ENCODE measurements at regions not wholly inside any gene's neighbourhood (a gene's known extent, or its start where the extent isn't known, plus 50 kb on each side); places are given as distances from the start of the nearest gene placed in this dataset.

DNA sequence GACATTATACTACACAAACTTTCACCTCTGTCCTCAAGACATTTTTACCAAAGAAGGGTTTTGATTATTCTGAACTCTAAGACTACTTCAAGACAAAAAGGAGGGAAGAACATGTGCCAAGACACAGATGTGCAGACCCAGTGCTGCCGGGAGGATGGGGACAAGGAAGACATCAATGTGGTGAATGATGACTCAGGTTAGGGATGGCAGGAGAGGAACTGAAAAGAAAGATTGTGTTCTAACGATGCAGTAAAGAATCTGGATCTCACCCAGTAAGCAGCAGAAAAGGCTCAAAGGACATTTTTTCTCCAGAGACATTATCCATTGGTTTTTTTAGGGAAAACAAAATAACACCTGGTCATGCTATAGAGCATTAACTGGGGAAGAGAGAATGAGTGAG is 449.9 kb upstream of the NR2F2 start:
- TF ChIP-seq, protein P1, sequence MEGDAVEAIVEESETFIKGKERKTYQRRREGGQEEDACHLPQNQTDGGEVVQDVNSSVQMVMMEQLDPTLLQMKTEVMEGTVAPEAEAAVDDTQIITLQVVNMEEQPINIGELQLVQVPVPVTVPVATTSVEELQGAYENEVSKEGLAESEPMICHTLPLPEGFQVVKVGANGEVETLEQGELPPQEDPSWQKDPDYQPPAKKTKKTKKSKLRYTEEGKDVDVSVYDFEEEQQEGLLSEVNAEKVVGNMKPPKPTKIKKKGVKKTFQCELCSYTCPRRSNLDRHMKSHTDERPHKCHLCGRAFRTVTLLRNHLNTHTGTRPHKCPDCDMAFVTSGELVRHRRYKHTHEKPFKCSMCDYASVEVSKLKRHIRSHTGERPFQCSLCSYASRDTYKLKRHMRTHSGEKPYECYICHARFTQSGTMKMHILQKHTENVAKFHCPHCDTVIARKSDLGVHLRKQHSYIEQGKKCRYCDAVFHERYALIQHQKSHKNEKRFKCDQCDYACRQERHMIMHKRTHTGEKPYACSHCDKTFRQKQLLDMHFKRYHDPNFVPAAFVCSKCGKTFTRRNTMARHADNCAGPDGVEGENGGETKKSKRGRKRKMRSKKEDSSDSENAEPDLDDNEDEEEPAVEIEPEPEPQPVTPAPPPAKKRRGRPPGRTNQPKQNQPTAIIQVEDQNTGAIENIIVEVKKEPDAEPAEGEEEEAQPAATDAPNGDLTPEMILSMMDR (conservative IDR thresholded peaks at IDR 0.05; ENCODE audit: low read depth, low read length) = no peak
- DNase-seq (ENCODE audit: low read depth) = no peak
- no peak overlapping the region for H3K4me3 ChIP-seq (ENCODE audit: low read length)

DNA sequence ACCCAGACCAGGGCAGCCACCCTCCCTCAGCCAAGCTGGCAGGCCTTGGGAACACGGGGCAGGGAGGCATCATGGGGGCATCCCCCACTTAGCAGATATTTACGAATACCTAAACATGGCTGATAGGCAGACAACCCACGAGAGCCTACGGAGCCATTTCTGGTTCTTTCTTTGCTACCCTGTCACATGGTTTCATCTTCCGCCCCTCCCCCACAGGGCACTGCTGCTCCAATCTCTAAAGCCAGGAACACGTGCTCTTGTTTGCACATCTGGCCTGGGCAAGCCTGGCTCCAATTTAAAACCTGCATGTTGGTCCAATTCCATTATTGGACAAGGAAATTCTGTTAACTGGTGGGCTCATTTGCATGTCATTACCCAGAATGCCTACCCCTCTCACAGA is 447.4 kb upstream of the NR2F2 start:
- H3K4me3 ChIP-seq (ENCODE audit: low read length) = no peak overlapping the region
- TF ChIP-seq, protein P1 (conservative IDR thresholded peaks at IDR 0.05; ENCODE audit: low read depth, low read length) = no peak
- no peak for DNase-seq (ENCODE audit: low read depth)

DNA sequence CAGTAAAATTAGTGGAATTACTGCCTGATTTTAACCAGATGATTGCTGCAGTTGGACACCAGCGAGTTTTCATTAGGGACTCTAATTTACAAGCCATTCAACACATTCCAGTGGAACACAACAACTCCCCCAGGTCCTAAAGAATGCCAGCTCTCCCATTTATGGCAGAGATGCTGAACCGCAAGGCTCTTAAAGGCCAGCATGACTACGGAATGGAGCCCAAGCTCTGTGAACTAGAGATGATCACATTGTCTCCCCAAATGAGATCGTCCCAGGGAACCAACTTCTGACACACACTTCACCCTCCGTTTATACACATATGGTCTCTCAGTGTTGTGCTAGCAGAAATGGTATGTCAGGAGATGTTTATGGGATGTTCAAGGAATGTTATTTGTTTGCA is 446.2 kb upstream of the NR2F2 start:
- no peak for DNase-seq (ENCODE audit: low read depth)
- no peak overlapping the region for H3K4me3 ChIP-seq (ENCODE audit: low read length)
- TF ChIP-seq, protein P1 (conservative IDR thresholded peaks at IDR 0.05; ENCODE audit: low read depth, low read length) = no peak

DNA sequence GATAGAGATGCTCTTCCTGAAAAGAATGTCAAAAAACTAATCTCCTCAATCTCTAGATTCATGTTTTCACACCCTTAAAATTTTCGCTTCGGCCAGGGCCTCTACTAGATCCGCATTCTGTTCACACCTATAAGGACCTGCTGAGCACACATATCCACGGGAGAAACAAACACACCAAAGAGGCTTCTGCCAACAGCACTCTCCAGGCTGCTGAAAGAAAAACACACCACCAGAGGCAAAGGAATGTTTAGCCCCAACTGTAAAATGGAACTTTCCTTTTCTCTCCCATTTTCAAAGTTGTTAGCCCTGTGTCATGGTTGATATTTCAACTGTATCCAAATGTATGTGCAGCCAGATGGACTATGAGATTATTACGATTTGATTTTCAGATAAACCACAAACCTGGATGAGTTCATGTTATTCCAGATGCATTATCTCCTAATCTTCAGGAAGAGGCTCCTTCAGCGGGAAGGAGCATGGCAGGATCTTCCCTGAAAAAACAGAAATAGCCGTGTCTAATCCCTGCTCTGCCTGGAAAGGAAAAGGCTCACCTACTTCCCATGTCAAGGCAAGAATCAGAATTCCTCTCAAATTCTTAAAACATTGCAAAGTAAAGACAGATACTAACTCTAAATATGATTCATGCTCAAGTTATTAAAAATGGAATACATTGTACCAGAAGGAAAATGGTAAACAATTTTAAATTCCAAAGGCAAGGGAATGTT is 442.7 kb upstream of the NR2F2 start:
- no peak overlapping the region for H3K4me3 ChIP-seq (ENCODE audit: low read length)
- DNase-seq (ENCODE audit: low read depth) = no peak
- TF ChIP-seq, protein P1 (conservative IDR thresholded peaks at IDR 0.05; ENCODE audit: low read depth, low read length) = no peak

DNA sequence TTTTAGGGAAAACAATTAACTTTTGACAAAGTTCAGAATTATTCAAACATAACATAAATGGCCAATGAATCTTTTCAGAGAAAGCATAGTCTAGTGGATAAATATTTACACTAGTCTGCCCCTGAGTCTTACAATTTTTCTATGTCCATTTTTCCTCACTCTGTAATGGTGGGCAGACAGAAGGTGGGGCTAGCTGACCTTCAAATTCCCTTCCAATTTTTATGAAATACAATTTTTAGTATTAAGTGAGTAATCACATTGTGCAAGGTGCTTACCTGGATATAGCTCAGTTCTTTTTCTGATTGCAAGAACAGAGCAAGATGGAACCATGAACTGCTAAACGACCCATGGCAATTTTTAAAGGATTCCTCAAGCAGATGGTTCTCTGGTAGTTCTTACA is 441.7 kb upstream of the NR2F2 start:
- TF ChIP-seq, protein P1 (conservative IDR thresholded peaks at IDR 0.05; ENCODE audit: low read depth, low read length) = no peak
- H3K4me3 ChIP-seq (ENCODE audit: low read length) = no peak overlapping the region
- no peak for DNase-seq (ENCODE audit: low read depth)

DNA sequence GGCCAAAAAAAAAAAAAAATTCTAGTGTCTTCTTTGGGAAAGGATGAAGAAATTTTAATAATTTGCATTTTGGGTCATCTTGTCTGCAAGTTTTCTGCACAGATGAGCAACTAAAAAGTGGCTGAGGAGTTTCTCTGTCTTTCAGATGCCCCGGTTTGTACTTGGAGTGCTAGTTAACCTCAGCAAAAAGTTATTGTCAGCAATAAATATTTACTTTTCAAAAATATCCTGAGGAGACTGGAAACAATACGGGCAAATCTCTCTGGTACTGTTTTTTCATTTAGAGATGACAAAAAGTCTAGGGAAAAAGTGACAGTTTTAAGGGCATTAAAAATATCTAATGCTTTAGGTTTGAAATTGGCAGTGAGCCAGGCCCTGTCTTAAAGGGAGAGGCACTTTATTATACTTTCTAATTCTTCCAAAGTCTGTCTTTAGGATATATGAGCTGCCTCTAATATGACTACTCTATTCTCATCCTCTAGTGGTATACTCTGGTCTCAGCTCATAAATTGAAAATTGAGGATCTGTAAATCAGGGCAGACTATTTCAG is 436.0 kb upstream of the NR2F2 start:
- DNase-seq (ENCODE audit: low read depth) = no peak
- H3K4me3 ChIP-seq (ENCODE audit: low read length) = no peak overlapping the region
- TF ChIP-seq, protein P1 (conservative IDR thresholded peaks at IDR 0.05; ENCODE audit: low read depth, low read length) = no peak

DNA sequence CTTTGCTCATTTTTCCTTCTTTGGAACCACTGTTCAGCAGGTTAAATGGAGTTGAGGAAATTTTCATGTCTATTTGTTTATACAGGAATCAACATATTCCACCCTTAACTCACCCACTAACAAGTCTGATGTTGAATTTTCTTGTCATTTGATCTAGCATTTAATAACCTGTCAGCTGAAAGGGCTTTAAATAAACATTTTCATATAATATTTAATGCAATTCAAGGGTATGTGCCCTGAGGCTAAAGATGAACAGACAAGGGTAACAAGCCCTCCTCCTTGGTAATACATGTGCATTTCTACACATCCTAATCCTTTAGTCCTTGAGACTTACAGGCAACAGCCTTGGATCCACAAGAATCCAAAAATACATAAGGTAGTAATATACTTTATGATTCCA is 435.0 kb upstream of the NR2F2 start:
- DNase-seq (ENCODE audit: low read depth) = no peak
- no peak overlapping the region for H3K4me3 ChIP-seq (ENCODE audit: low read length)
- TF ChIP-seq, protein P1 (conservative IDR thresholded peaks at IDR 0.05; ENCODE audit: low read depth, low read length) = no peak
